ENCODE measurements at regions not wholly inside any gene's neighbourhood (a gene's known extent, or its start where the extent isn't known, plus 50 kb on each side); places are given as distances from the start of the nearest gene placed in this dataset.

GRCh38 chr1:199716729-199717128, 310.8 kb upstream of the NR5A2 start:
- DNase-seq = no peak

- no peak for DNase-seq
Measured at GRCh38 chr1:199719156-199719842, 308.2 kb upstream of the NR5A2 start.

- no peak for DNase-seq
Measured at GRCh38 chr1:199720496-199720895, 307.0 kb upstream of the NR5A2 start.

- DNase-seq = no peak
Measured at GRCh38 chr1:199721001-199721400, 306.5 kb upstream of the NR5A2 start.

- no peak for DNase-seq
Measured at GRCh38 chr1:199723250-199723956, 304.1 kb upstream of the NR5A2 start.

- DNase-seq = no peak
Measured at GRCh38 chr1:199724049-199724448, 303.5 kb upstream of the NR5A2 start.

GRCh38 chr1:199725002-199725565, 302.4 kb upstream of the NR5A2 start:
- no peak for DNase-seq

- DNase-seq = no peak
Measured at GRCh38 chr1:199727682-199728081, 299.8 kb upstream of the NR5A2 start.

- DNase-seq = no peak
Measured at GRCh38 chr1:199728345-199728744, 299.2 kb upstream of the NR5A2 start.

- no peak for DNase-seq
Measured at GRCh38 chr1:199733125-199733524, 294.4 kb upstream of the NR5A2 start.

GRCh38 chr1:199734186-199734585, 293.3 kb upstream of the NR5A2 start:
- peak; percentile 1 for DNase-seq

- DNase-seq = no peak
Measured at GRCh38 chr1:199735660-199736059, 291.9 kb upstream of the NR5A2 start.

GRCh38 chr1:199736646-199737045, 290.9 kb upstream of the NR5A2 start:
- DNase-seq = no peak

GRCh38 chr1:199741586-199741985, 285.9 kb upstream of the NR5A2 start:
- DNase-seq = no peak

- DNase-seq = peak; percentile 87
Measured at GRCh38 chr1:199742547-199742946, 285.0 kb upstream of the NR5A2 start.

- peak; percentile 11 for DNase-seq
Measured at GRCh38 chr1:199743227-199743626, 284.3 kb upstream of the NR5A2 start.

GRCh38 chr1:199746666-199747384, 280.7 kb upstream of the NR5A2 start:
- DNase-seq = no peak

GRCh38 chr1:199747984-199748383, 279.5 kb upstream of the NR5A2 start:
- no peak for DNase-seq

GRCh38 chr1:199751506-199751905, 276.0 kb upstream of the NR5A2 start:
- DNase-seq = no peak

GRCh38 chr1:199751962-199752687, 275.4 kb upstream of the NR5A2 start:
- no peak for DNase-seq

- DNase-seq = no peak
Measured at GRCh38 chr1:199752688-199753027, 274.9 kb upstream of the NR5A2 start.

GRCh38 chr1:199753513-199753912, 274.0 kb upstream of the NR5A2 start:
- no peak for DNase-seq

- DNase-seq = no peak
Measured at GRCh38 chr1:199756066-199756465, 271.4 kb upstream of the NR5A2 start.
